HCT116 (cell line): ENCODE measurements at regions not wholly inside any gene's neighbourhood (a gene's known extent, or its start where the extent isn't known, plus 50 kb on each side); places are given as distances from the start of the nearest gene placed in this dataset.

ENCODE experiments used
- ATAC-seq: fragments of 200-7000 bp; cut with Tn5 transposase; 2 replicates; pipeline ENCODE4 v1.9.1; 2020; ENCODE audit warnings: mild to moderate bottlenecking, moderate library complexity
- BruUV-seq: library from RNA; stranded (reverse); fragments of 400-500 nt; replicated peaks from 2 replicates; lab custom pipeline; 2021; lab: Mats Ljungman, UMichigan
- CTCF ChIA-PET: fragments of 300-600 bp; sonication (Branson Sonifier 250); formaldehyde crosslinking; loops from one replicate; lab custom pipeline; 2021; ENCODE audit warnings: antibody characterized with exemption; lab: Charles Lee
- POLR2A ChIA-PET: fragments of 300-600, 350-600 bp; sonication (Branson Sonifier 250); formaldehyde crosslinking; loops from one replicate; lab custom pipeline; 2021; ENCODE audit warnings: antibody characterized with exemption; lab: Charles Lee
- RAD21 ChIA-PET, 2 experiments: fragments of 300-600 bp; sonication (Branson Sonifier 250); formaldehyde crosslinking; loops; one replicate each; lab custom pipeline; 2023; ENCODE audit warnings: low total read pairs in 2 of 2; ENCODE audit not compliant: uncharacterized antibody in 2 of 2, unreplicated experiment in 2 of 2, low non-redundant PET in 1 of 2; lab: Charles Lee
- DNase-seq: peaks from one replicate; pipeline ENCODE4 v3.0.0-alpha.2; 2010; ENCODE audit warnings: low read depth, low spot score
- H2AFZ ChIP-seq: fragments of 200-600 bp; shearing (Covaris generic), sonication (generic); 2 replicates; pipeline ENCODE4 v1.6.1; 2017; ENCODE audit warnings: low read depth, mixed run types, mixed read lengths, antibody characterized with exemption, low read length; ENCODE audit not compliant: poor library complexity, severe bottlenecking
- H3K27ac ChIP-seq: 2 replicates; pipeline ENCODE4 v1.5.1; 2012; ENCODE audit warnings: low read depth, low read length
- H3K27me3 ChIP-seq: fragments of 200-600 bp; sonication (generic); 2 replicates; pipeline ENCODE4 v1.6.1; 2016; ENCODE audit warnings: mixed run types, low read length, mixed read lengths; ENCODE audit not compliant: insufficient read depth
- H3K36me3 ChIP-seq, 2 experiments: fragments of 200-500 bp in 1 of 2; fragments of 200-600 bp in 1 of 2; sonication (Bioruptor generic) in 1 of 2; sonication (generic) in 1 of 2; 2 replicates each; pipeline versions ENCODE4 v1.5.1 to v1.6.1; 2014 to 2016; ENCODE audit warnings: low read length in 2 of 2, inconsistent platforms in 1 of 2, mixed read lengths in 1 of 2, mixed run types in 1 of 2; ENCODE audit not compliant: insufficient read depth in 2 of 2, control insufficient read depth in 1 of 2
- H3K4me1 ChIP-seq, 2 experiments: fragments of 200-600 bp in 1 of 2; sonication (generic) in 1 of 2; 2 replicates each; pipeline versions ENCODE4 v1.5.1 to v1.6.1; 2012 to 2017; ENCODE audit warnings: low read length in 2 of 2, inconsistent platforms in 1 of 2, mild to moderate bottlenecking in 1 of 2, mixed read lengths in 1 of 2, mixed run types in 1 of 2, moderate library complexity in 1 of 2; ENCODE audit not compliant: insufficient read depth in 2 of 2, control insufficient read depth in 1 of 2
- H3K4me2 ChIP-seq: fragments of 200-600 bp; sonication (generic); 2 replicates; pipeline ENCODE4 v1.6.1; 2017; ENCODE audit warnings: mixed run types, low read length, mixed read lengths
- H3K4me3 ChIP-seq, 2 experiments: fragments of 200-600 bp in 1 of 2; sonication (generic) in 1 of 2; replicated peaks in 1 of 2; 2 replicates each; pipeline ENCODE4 v1.5.1; 2011 to 2016; ENCODE audit warnings: low read length in 2 of 2, control low read depth in 1 of 2, low read depth in 1 of 2, mild to moderate bottlenecking in 1 of 2, mixed read lengths in 1 of 2, mixed run types in 1 of 2
- H3K79me2 ChIP-seq: fragments of 200-600 bp; sonication (generic); 2 replicates; pipeline ENCODE4 v1.6.1; 2017; ENCODE audit warnings: mild to moderate bottlenecking, mixed run types, low read length, moderate library complexity, mixed read lengths; ENCODE audit not compliant: insufficient read depth
- H3K9ac ChIP-seq: fragments of 200-600 bp; sonication (generic); 2 replicates; pipeline ENCODE4 v1.6.1; 2016; ENCODE audit warnings: low read length, mixed read lengths
- H3K9me2 ChIP-seq: fragments of 200-600 bp; sonication (generic), shearing (Covaris generic); 2 replicates; pipeline ENCODE4 v1.6.1; 2017; ENCODE audit warnings: mixed run types, mild to moderate bottlenecking, moderate library complexity; ENCODE audit not compliant: insufficient read depth
- H3K9me3 ChIP-seq, 2 experiments: fragments of 200-500 bp in 1 of 2; fragments of 200-600 bp in 1 of 2; sonication (Bioruptor generic) in 1 of 2; sonication (generic) in 1 of 2; 2 replicates each; pipeline ENCODE4 v1.6.1; 2014 to 2017; ENCODE audit warnings: low read length in 2 of 2, mixed read lengths in 2 of 2, inconsistent platforms in 1 of 2, low read depth in 1 of 2, mild to moderate bottlenecking in 1 of 2, mixed run types in 1 of 2, moderate library complexity in 1 of 2; ENCODE audit not compliant: control insufficient read depth in 1 of 2, insufficient read depth in 1 of 2
- H4K20me1 ChIP-seq: fragments of 200-600 bp; sonication (generic), shearing (Covaris generic); 2 replicates; pipeline ENCODE4 v1.6.1; 2017; ENCODE audit warnings: mixed run types, mild to moderate bottlenecking, moderate library complexity; ENCODE audit not compliant: insufficient read depth
- ATF3 ChIP-seq: IDR thresholded peaks from 2 replicates; pipeline ENCODE4 v1.6.1; 2012
- CBX3 ChIP-seq: IDR thresholded peaks from 2 replicates; pipeline ENCODE4 v1.6.1; 2012; ENCODE audit warnings: low read depth
- CEBPB ChIP-seq: IDR thresholded peaks from 2 replicates; pipeline ENCODE4 v1.6.1; 2012; ENCODE audit warnings: low read depth
- MAX ChIP-seq: IDR thresholded peaks from 2 replicates; pipeline ENCODE4 v1.6.1; 2012
- POLR2A ChIP-seq: IDR thresholded peaks from 2 replicates; pipeline ENCODE4 v1.7.0; 2011; ENCODE audit warnings: borderline replicate concordance; ENCODE audit not compliant: insufficient read depth, insufficient read length; ENCODE audit errors: extremely low read depth
- YY1 ChIP-seq: IDR thresholded peaks from 2 replicates; pipeline ENCODE4 v1.6.1; 2011; ENCODE audit warnings: low read length, low read depth, moderate library complexity, mild to moderate bottlenecking; ENCODE audit not compliant: insufficient replicate concordance; ENCODE audit errors: extremely low read depth
- intact Hi-C: fragments of 100-400 bp; cut with micrococcal nuclease; formaldehyde crosslinking; loops from 2 replicates; pipeline ENCODE4 v1.10.0; 2022

GRCh38 chr10:2949948-2950354 is 117.4 kb upstream of the PFKP start (continued):
- TF ChIP-seq YY1 (no peak), ATF3 (no peak), CEBPB (0 out of 2 replicates have a peak, but pooled peaks have one; percentile 12), MAX (peak; percentile 33)

- Histone ChIP-seq H4K20me1 (no peaks in the 10 kb centered on the region), H3K9me3 (no peaks in the 10 kb centered on the region), H3K27ac (no peak overlapping the region), H3K4me2 (no peak overlapping the region), H3K9ac (no peak overlapping the region), H3K9me2 (no peaks in the 10 kb centered on the region)
- intact Hi-C loops, result no loop called here
- no peak for ATAC-seq
- POLR2A ChIA-PET, result no interaction called here
- TF ChIP-seq YY1, result no peak
- TF ChIP-seq POLR2A, result no peak
- TF ChIP-seq CBX3, result no peak
- TF ChIP-seq MAX, result no peak
- TF ChIP-seq, all 23 proteins: peak for 0
- peaks cover 0 to 8% of the 10 kb centered on the region in 2 experiments; a peak in 1 of 4 replicates for H3K4me1 ChIP-seq
- CTCF ChIA-PET, result interaction anchor here (0.9 kb wide), 1 partner anchor 21 kb away, joined by 3 read pairs; no protein-coding TSS in a partner anchor
- DNase-seq, result no peak
- RAD21 ChIA-PET, result no interaction called here
- H3K27me3 ChIP-seq, result peaks cover 44% of the 10 kb centered on the region
- no TSS peak for BruUV-seq
- H3K4me3 ChIP-seq, result no peak overlapping the region
- no peaks in the 10 kb centered on the region for H3K36me3 ChIP-seq
- H2AFZ ChIP-seq, result no peak overlapping the region
- no peaks in the 10 kb centered on the region for H3K79me2 ChIP-seq
Observed at GRCh38 chr10:2949221-2949947, 118.0 kb upstream of the PFKP start.
